Kidney (tissue), 13 donors: ENCODE measurements at regions not wholly inside any gene's neighbourhood (a gene's known extent, or its start where the extent isn't known, plus 50 kb on each side); places are given as distances from the start of the nearest gene placed in this dataset.

Experiments
- DNase-seq, 5 donors: peaks; one replicate each; pipeline ENCODE4 v3.0.0-alpha.2; 2013 to 2020
- FAIRE-seq: peaks from 2 replicates; lab custom pipeline; 2012; peaks lifted over from hg19 to GRCh38; lab: Jason Lieb, UNC
- H3K27ac ChIP-seq, 2 donors: one replicate each; pipeline ENCODE4 v1.7.0; 2013; ENCODE audit warnings: low read depth in 2 of 2, low read length in 2 of 2, inconsistent platforms in 1 of 2
- H3K27me3 ChIP-seq: one replicate; pipeline ENCODE4 v1.7.1; 2013; ENCODE audit warnings: low read length, inconsistent platforms; ENCODE audit not compliant: control insufficient read depth, insufficient read depth
- H3K36me3 ChIP-seq, 3 donors: one replicate each; pipeline versions ENCODE4 v1.7.0 to v1.7.1; 2013; ENCODE audit warnings: low read length in 3 of 3, control low read depth in 1 of 3, inconsistent platforms in 1 of 3; ENCODE audit not compliant: insufficient read depth in 3 of 3, control insufficient read depth in 2 of 3
- H3K4me1 ChIP-seq, 3 donors: one replicate each; pipeline versions ENCODE4 v1.7.0 to v1.7.1; 2013; ENCODE audit warnings: low read length in 3 of 3, inconsistent platforms in 1 of 3, low read depth in 1 of 3; ENCODE audit not compliant: control insufficient read depth in 2 of 3, insufficient read depth in 2 of 3
- H3K4me3 ChIP-seq, 3 donors: one replicate each; pipeline versions ENCODE4 v1.7.0 to v1.8.1; 2013; ENCODE audit warnings: low read length in 3 of 3, control low read depth in 1 of 3, inconsistent platforms in 1 of 3
- H3K9ac ChIP-seq, 3 donors: one replicate each; pipeline versions ENCODE4 v1.7.0 to v1.7.1; 2013; ENCODE audit warnings: low read length in 3 of 3, control low read depth in 1 of 3, inconsistent platforms in 1 of 3
- H3K9me3 ChIP-seq, 3 donors: one replicate each; pipeline versions ENCODE4 v1.7.0 to v1.7.1; 2013; ENCODE audit warnings: low read length in 3 of 3, control low read depth in 1 of 3, inconsistent platforms in 1 of 3; ENCODE audit not compliant: control insufficient read depth in 2 of 3, insufficient read depth in 1 of 3
- CTCF ChIP-seq: IDR thresholded peaks from 3 replicates; pipeline ENCODE4 v1.5.1; 2012; ENCODE audit warnings: mild to moderate bottlenecking, moderate library complexity, borderline replicate concordance; ENCODE audit not compliant: insufficient read depth; ENCODE audit errors: extremely low read depth
- intact Hi-C: fragments of 100-400 bp; cut with DNase I; formaldehyde crosslinking; loops from one replicate; pipeline ENCODE4 v1.11.1; 2022
- donor health status: control.
- donor health status: control.
- donor health status: control.
- donor health status: control.
- donor health status: control.
- donor health status: DM: yes; HTN: yes; CAD: no.
- donor health status: Normal renal cell carcinoma (clear cell type).

DNA sequence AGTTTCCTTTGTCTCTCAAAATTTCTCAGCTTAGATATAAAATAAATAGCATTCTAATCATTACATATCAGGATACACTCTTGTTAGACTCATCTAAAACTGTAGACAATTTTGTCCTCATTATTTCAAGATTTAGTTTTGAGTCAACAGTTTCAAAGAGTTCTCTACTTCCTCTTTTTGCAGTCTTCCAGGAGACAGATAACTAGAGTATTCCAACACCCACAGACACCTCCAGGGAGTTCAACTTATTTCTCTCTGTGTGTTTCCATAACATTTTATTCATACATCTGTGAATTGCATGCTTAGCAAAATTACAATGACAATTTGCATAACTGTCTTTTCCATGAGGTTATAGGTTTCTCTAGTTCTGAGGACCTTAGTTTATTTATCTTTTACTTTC lies 166.6 kb upstream of the HNMT start:
- intact Hi-C loops, result no loop called here
- Histone ChIP-seq H3K9me3 (peaks cover 0 to 2% (median 0%) of the 10 kb centered on the region in 3 donors), H3K4me3 (no peak overlapping the region), H3K27ac (no peak overlapping the region), H3K27me3 (no peaks in the 10 kb centered on the region), H3K4me1 (no peaks in the 10 kb centered on the region), H3K9ac (no peak overlapping the region), H3K36me3 (no peaks in the 10 kb centered on the region)
- no peak for DNase-seq
- no peak for FAIRE-seq
- TF ChIP-seq CTCF, result no peak

- Histone ChIP-seq H3K9ac (no peak overlapping the region), H3K9me3 (peaks cover 0 to 2% (median 0%) of the 10 kb centered on the region in 3 donors), H3K27ac (no peak overlapping the region), H3K4me1 (no peaks in the 10 kb centered on the region), H3K36me3 (no peaks in the 10 kb centered on the region), H3K27me3 (no peaks in the 10 kb centered on the region), H3K4me3 (no peak overlapping the region)
- DNase-seq, result no peak
- no peak for TF ChIP-seq CTCF
- intact Hi-C loops, result no loop called here
- FAIRE-seq, result no peak
These were observed 164.7 kb upstream of the HNMT start for GRCh38 chr2:137799600-137799999.

- no peaks in the 10 kb centered on the region for H3K4me1 ChIP-seq
- H3K27ac ChIP-seq, result no peak overlapping the region
- no peak for TF ChIP-seq CTCF
- no peak overlapping the region for H3K4me3 ChIP-seq
- DNase-seq (no peak), FAIRE-seq (no peak)
- intact Hi-C loops, result no loop called here
- no peaks in the 10 kb centered on the region for H3K36me3 ChIP-seq
- no peak overlapping the region for H3K9ac ChIP-seq
- H3K27me3 ChIP-seq, result no peaks in the 10 kb centered on the region
- H3K9me3 ChIP-seq, result peaks cover 0 to 2% (median 0%) of the 10 kb centered on the region in 3 donors
These were observed 163.9 kb upstream of the HNMT start for GRCh38 chr2:137800386-137800785.

DNA sequence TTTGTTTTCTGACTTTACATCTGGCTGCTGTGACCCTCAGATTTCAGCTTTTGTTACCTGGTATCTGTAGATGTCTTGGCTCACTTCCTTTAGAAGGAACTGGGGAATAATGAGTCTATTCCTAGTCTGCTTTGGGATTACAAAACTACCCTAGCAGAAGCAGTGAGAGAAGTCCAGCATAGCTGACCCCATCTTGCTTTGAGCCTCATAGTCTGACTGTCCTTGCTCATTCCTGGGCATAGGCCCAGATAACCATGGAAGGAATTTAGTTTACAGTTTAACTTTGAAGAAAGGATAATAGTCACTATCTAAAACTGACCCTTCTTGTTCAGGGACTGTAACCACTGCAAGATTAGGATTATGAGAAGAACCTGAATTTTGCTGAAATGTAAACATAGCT lies 163.0 kb upstream of the HNMT start:
- Histone ChIP-seq H3K9ac (no peak overlapping the region), H3K4me1 (no peaks in the 10 kb centered on the region), H3K9me3 (peaks cover 0 to 2% (median 0%) of the 10 kb centered on the region in 3 donors), H3K36me3 (no peaks in the 10 kb centered on the region), H3K27me3 (no peaks in the 10 kb centered on the region), H3K27ac (no peak overlapping the region), H3K4me3 (no peak overlapping the region)
- intact Hi-C loops, result no loop called here
- no peak for DNase-seq
- TF ChIP-seq CTCF, result no peak
- no peak for FAIRE-seq
